Left colon (tissue), 2 donors: ENCODE measurements at regions not wholly inside any gene's neighbourhood (a gene's known extent, or its start where the extent isn't known, plus 50 kb on each side); places are given as distances from the start of the nearest gene placed in this dataset.
"Not testable (repeated sequence)": the region's sequence is repeated elsewhere in the genome, so short reads cannot be mapped to it uniquely, and the experiment has no call there.

Experiments used
- ATAC-seq: fragments of 200-7000 bp; cut with Tn5 transposase; one replicate; pipeline ENCODE4 v1.9.1; 2020; ENCODE audit warnings: mild to moderate bottlenecking, moderate library complexity
- DNase-seq, 2 donors: peaks; one replicate each; pipeline ENCODE4 v3.0.0-alpha.2; 2020
- intact Hi-C, 2 donors: fragments of 100-400 bp; cut with DNase I in 1 of 2; cut with micrococcal nuclease in 1 of 2; formaldehyde crosslinking; loops; one replicate each; pipeline versions ENCODE4 v1.11.2 to v1.14.0; 2022; cut with DNase I, micrococcal nuclease
- donor health status: DM: no; HTN: no; CAD: no.
- donor health status: DM: yes; HTN: yes; CAD: no.

DNA sequence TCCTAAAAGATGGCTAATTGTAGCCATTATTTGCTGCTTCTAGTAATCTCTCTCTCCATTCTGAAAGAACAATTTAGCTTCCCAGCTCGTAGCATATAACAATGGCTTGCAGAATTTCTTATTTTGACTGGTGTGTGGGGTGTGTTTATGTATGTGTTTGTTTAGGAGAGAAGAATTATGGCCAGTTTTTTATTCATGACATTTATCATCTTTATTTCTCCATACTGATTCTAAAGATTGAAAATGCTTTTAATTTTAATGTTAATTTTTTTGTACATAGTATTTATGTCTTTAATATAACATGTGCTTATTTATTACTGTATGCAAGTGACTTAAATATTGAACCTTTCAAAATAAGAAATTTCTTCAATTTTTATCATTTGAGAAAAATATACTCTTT, 115.8 kb upstream of the TMTC4 start:
- no peak for DNase-seq
- no peak for ATAC-seq
- intact Hi-C loops: no loop called here

DNA sequence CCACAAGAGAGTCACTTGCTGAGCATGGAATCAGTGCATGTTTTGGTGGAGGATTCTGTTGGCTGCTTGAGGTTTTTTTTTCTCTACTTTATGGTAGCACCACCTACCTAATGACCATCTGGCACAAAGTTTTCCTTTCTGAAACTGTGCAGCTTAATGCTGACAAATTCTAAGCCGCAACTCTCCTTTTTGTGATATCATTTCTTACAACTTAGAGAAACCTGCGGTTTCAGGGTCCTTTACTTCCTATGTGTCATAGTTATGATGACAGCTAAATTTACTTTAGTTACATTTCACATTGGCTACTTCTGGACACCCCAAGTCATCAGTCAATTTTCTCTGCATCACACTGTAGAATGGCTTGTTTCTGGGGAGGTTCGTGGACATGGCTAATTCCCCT, 115.4 kb upstream of the TMTC4 start:
- intact Hi-C loops: no loop called here
- DNase-seq (no peak), ATAC-seq (no peak)

DNA sequence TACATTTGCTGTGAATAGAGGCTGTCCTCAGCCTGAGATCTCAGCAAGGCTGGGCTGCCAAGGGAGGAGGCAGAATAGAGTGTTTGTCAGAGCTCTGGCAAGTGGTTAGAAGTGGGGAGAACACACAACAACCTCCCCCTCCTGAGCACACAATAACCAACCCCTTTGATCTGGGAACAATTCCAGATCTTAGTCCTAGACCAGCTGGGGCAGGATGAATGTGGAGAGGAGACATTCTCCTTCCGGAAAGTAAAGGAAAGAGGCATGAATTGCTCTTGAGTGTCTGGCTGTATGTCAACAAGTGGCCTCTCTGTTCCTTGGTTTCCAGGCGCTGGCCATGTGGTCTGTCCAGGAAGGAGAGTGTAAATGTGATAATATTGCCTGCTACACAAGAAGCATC, 114.9 kb upstream of the TMTC4 start:
- intact Hi-C loops: no loop called here
- ATAC-seq (no peak), DNase-seq (no peak)

DNA sequence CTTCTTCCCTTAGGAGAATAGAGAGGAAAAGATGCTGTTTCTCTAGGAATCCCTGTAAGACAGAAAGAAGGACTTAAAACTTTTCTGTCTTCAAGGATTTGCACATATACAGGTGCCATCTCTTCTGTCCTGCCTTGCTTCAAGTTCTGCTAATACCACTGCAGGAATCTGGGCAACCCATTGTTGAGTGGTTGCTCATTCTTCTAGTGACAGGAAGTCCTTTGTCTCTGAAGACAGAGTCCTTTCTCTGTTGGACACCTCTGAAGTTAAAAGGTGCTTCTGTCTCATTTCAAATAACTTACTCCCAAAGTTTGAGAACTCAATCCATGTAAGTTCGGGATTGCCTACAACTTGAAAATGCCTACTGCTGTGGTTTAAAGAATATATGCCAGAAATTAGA, 114.4 kb upstream of the TMTC4 start:
- DNase-seq (no peak), ATAC-seq (no peak)
- intact Hi-C loops: no loop called here

DNA sequence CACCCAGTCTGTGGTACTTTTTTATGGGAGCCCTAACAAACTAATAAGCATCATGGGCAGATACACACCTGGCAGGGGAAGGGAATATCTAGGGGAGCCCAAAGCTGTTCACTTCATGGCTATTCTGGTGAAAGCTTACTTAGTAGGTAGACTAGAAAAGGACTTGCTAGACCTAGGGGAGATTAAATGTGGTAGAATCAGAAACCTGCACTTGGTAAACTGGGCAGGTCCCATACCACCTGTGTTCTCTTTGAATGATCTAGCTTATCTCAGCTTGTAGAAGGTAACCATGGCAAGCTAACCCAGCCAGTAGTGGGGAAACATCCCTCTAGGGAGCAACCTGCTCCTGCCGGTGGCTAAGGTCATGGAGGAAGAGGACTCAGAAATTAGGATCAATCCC, 113.9 kb upstream of the TMTC4 start:
- DNase-seq (no peak), ATAC-seq (no peak)
- intact Hi-C loops: no loop called here

DNA sequence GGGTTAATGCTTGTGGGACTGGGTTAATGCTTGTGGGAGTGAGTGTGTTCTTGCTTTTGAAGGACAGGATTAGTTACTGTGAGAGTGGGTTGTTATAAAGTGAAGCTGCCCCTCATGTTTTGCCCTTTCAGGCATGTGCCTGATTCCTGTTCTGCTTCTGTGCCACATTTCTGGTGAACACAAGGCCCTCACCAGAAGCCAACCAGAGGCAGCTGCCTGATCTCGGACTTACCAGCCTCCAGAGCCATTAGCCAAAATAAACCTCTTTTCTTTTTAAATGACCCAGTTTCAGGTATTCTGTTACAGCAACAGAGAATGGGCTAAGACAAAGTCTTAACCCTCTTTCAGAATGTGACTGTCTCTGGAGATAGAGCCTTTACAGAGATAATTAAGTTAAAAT, 113.3 kb upstream of the TMTC4 start:
- intact Hi-C loops: no loop called here
- no peak for ATAC-seq
- DNase-seq: no peak

DNA sequence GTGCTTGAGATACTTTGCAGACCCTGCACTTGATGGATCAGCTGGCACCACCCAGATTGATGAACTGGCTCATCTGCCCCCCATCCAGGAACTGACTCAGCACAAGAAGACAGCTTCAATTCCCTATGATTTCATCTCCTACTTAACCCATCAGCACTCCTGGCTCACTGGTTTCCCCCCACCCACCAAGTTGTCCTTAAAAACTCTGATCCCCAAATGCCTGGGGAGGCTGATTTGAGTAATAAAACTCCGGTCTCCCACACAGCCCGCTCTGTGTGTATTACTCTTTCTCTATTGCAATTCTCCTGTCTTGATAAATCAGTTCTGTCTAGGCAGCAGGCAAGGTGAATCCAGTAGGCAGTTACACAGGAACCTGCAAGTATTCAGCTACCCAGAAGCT, 102.1 kb upstream of the TMTC4 start:
- ATAC-seq, intact Hi-C loops, DNase-seq: not testable (repeated sequence)

DNA sequence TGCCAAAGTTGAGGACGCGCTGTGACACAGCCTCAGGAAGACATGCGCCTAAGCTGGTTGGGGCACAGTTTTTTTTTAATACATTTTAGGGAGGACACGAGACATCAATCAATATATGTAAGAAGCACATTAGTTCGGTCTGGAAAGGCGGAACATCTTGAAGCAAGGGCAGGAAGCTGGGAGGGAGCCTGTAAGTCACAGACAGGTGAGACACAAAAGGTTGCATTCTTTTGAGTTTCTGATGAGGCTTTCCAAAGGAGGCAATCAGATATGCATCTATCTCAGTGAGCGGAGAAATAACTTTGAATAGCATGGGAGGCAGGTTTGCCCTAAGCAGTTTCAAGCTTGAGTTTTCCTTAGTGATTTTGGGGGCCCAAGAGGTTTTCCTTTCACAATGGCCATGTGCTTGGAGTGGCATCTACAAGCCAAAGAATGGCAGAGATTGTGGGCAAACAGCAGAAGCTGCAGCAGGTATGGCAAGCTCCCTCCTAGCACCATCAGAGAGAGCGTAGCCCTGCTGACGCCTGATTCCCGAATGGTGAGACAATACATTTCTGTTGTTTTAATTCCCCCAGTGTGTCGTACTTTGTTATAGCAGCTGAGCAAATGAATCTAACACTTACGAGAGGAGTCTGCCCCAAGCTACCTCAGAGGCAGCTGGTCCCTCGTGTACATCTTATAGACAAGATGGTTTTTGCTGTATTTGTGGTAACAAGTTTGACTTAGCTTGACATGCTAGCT, 99.5 kb upstream of the TMTC4 start:
- intact Hi-C loops: no loop called here
- no peak for ATAC-seq

DNA sequence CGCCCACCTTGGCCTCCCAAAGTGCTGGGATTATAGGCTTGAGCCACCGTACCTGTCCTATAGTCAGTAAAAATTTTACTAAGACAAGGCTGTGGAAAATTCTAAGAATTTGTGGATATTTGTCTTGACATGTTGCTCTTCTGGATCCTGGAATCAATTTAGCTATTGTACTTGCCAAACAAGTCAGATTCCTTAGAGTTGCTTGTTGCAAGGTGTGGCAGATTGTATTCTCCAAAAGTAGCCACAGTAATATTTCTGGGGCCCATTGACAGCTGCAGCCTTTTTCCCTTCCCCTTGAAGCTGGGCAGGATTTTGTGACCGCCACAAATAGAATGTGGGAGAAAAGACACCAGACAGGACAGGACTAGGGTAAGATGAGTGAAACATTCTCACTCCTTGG, 98.8 kb upstream of the TMTC4 start:
- no peak for ATAC-seq
- intact Hi-C loops: no loop called here

More for the DNA sequence above, 99.5 kb upstream of the TMTC4 start:
- DNase-seq: no peak

DNA sequence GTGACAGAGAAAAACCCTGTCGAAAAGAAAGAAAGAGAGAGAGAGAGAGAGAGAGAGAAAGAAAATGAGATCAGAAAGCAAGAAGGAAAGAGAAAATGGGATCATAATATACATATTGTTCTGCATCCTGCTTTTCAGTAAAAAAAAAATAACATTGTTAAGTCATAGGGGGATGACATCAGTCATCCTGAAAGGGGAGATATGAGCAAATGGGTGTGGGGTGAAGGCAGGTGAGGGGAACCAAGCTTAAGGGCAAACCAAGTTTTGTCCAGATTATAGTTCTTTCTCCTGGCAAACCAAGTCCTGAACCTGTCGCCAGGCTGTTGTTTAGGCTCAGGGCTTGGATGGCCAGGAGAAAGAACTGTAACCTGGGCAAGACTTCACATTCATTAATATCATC, 92.6 kb upstream of the TMTC4 start:
- ATAC-seq: no peak
- no peak for DNase-seq
- intact Hi-C loops: no loop called here

More for the DNA sequence above, 98.8 kb upstream of the TMTC4 start:
- no peak for DNase-seq

DNA sequence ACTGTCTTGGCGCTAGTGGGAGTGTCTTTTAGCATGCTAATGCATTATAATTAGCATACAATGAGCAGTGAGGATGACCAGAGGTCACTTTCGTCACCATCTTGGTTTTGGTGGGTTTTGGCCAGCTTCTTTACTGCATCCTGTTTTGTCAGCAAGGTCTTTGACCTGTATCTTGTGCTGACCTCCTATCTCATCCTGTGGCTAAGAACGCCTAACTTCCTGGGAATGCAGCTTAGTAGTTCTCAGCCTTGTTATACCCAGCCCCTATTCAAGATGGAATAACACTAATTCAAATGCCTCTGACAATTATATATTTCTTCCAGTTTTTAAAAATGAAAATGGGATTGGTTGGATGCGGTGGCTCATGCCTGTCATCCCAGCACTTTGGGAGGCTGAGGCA, 92.0 kb upstream of the TMTC4 start:
- ATAC-seq, intact Hi-C loops, DNase-seq: not testable (repeated sequence)

DNA sequence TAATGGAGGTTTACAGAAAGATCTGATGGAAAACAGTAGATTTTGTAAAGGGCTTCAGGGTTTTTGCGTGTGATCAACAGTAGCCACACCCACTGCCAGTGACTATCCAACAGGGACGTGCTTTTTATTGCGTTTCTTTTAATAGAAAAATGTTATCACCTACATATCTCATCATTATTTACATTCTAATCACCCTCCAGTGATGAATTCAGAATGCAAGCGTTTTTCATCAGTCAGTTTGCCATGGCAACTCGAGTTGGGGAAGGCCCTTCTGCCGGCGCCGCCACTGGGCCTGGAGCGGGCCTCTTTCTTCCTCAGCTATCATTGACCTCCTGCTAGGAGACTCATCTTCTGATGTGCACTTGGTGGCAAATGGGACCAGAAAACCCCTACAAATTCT, 90.3 kb upstream of the TMTC4 start:
- DNase-seq: no peak
- no peak for ATAC-seq
- intact Hi-C loops: no loop called here

DNA sequence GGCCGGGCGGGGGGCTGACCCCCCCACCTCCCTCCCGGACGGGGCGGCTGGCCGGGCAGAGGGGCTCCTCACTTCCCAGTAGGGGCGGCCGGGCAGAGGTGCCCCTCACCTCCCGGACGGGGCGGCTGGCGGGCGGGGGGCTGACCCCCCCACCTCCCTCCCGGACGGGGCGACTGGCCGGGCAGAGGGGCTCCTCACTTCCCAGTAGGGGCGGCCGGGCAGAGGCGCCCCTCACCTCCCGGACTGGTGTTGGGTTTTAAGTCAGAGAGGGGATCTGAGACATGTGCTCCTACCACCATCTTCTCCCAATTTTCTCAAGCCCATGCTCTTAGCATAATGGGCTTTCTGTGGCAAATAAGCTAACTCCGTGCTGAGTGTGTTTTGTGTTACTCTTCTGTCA, 87.5 kb upstream of the TMTC4 start:
- ATAC-seq, intact Hi-C loops, DNase-seq: not testable (repeated sequence)

DNA sequence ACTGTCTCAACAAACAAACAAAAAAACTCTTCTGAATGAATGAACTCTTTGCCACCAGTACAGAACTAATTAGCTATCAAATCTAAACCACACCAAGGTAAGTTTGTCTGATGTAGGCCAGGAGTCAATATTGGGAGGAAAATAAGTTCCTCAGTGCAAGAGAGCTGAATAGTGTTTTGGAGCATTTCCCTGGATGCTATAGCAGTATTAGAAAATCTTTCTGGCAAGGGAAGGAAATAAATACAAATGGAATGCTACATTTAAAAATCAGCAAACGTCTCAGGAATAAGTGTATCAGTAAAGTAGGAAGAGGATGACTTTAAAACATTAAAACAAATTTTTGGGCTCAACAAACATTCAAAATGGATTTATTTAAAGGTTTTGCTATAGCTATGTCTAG, 81.3 kb upstream of the TMTC4 start:
- intact Hi-C loops: no loop called here
- DNase-seq (no peak), ATAC-seq (no peak)

DNA sequence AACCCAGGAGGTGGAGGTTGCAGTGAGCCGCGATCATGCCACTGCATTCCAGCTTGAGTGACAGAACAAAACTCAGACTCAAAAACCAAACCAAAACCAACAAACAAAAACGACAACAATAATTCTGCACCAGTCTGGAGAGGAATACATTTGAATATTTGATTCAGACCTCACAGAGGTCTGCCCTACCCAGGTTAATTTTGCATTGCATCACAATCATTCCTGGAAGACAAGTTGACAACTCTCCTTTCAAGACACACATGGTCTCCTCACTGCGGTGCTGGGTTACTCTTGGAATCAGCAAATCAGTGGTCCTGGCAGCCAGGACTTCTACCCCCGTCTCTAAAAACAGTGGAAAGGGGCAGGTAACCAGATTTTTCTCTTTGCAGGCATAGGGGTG, 79.9 kb upstream of the TMTC4 start:
- DNase-seq (no peak), ATAC-seq (no peak)
- intact Hi-C loops: no loop called here

DNA sequence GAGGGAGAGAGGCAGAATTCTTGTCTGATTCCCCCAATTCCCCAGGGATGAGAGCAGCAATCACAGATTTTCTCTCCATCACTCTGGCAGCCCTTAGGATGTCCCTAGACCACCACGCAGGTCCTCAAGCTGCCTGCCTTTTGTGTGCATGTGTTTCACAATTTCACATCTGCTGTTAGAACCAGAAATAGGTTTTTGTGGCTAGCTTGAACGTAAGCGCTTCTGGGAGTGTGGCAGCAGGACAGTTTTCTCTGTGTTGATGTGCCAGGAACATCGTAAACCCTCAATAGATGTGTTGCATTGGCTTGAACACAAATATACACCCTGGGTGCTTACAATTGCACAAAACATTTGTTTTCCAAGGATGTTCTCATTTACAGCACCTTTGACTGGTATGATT, 78.8 kb upstream of the TMTC4 start:
- intact Hi-C loops: no loop called here
- ATAC-seq: no peak
- no peak for DNase-seq

DNA sequence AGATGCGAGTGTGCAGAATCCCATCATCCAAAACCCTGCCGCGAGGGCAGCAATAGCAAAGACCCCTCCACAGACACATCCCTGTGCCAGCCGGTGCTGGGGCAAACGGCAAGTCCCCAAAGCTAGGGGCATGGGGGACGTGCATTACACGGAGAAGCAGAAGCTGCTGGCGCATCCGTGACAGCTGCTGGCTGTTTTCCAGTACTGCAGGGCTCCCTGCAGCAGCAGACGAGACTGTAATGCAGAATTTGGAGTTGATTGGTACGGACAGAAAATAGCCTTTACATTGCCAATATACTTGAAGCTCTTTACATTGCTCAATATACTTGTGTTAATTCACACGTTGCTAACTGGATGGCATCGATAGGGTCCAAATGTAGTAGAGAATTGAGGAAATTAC, 77.2 kb upstream of the TMTC4 start:
- no peak for DNase-seq
- intact Hi-C loops: no loop called here
- ATAC-seq: no peak

DNA sequence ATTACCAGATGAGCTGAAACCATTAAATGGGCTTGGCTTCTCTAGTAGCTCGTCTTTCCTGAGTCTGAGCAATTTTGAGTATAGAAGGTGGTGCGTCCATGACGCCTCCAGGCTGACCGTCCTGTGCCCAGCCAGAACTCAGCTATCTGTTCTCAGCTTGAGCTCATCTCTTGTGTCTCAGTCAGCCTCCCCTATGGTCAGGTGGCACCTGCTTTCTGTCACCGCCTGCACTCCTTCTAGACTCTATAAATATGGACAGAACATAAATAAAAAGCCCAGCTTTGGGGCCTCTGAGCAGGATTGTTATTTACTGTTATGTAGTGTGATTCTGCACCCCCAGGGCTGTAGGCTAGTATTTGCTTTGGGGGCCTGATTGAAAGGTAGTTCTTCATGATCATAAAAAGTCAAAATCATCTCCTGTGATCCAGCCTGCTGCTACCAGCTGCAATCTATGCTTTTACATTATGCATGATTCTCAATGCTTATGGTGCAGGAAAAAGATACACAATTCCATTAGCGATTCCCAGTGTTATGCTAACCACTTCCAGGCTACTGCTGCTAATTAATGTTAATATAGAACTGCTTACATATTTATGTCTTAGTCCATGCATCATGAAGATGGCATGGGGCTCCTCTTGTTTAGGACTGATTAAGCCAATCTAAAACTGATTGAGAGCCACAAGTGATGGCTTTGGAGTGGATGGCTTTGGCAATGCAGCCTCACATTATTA, 72.5 kb upstream of the TMTC4 start:
- DNase-seq: no peak
- intact Hi-C loops: no loop called here
- ATAC-seq: no peak

DNA sequence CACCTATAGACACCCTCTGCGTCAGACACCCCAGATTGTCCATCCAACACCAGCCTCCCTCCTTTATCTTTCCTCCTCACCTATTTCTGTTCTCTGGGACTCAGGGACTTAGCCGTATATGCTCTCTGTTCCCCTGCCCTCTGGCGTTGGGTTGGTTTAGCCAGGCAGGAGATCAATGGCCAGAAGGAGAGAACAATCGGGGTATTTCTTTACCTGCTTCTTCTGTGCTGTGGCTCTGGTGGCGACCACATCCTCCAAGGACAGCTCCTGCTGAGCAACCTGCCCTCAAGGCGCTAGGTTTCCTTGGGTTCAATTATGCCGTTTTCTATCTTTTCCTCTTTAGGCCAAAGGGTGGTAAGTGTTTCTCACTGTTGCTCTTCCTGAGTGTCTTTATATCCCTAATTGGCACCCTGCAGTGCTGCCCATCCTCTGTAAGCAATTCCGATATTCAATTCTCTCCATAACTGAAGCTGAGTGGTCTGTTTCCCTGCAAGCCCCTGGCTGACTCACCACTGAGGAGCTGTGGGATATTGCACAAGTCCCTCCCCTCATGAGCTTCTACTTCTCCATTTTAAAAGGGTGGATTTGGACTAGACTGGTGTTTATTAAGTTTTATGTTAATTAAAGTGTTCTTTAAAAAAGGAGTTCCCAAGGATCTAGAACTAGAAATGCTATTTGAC, 63.7 kb upstream of the TMTC4 start:
- DNase-seq: no peak
- no peak for ATAC-seq
- intact Hi-C loops: no loop called here

DNA sequence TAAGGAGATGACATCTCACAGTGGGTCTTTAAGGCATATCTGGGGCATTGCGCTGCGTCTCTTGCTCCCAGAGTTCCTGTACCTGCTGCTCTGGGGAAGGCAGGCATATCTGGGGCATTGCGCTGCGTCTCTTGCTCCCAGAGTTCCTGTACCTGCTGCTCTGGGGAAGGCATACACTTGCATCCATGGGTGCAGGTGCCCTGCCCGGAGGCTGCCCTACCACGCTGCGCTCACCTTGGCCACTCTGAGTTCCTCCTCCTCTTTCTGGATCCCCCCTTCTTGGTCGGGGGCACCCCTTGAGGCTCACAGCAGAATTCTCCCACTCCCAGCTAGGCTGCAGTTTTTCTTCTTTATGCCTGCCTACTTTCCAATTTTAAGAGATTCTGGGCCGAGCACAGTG, 60.9 kb upstream of the TMTC4 start:
- intact Hi-C loops: no loop called here
- DNase-seq: no peak
- ATAC-seq: no peak
